Activated T-helper 17 cell treated with anti-CD3 and anti-CD28 coated beads, Interleukin-2, amount 50 U/mL, for 72 hours (primary cell): ENCODE measurements at regions not wholly inside any gene's neighbourhood (a gene's known extent, or its start where the extent isn't known, plus 50 kb on each side); places are given as distances from the start of the nearest gene placed in this dataset.
"Not testable (repeated sequence)": the region's sequence is repeated elsewhere in the genome, so short reads cannot be mapped to it uniquely, and the experiment has no call there.

Source experiments
- ATAC-seq: fragments of 150-1000 bp; cut with Tn5 transposase; replicated peaks from 2 replicates; pipeline ENCODE4 v1.10.0; 2021; ENCODE audit warnings: mild to moderate bottlenecking, moderate library complexity
- H3K27ac Mint-ChIP-seq: one replicate; pipeline ENCODE4 v1.8.0; 2022; ENCODE audit warnings: mixed read lengths
- H3K27me3 Mint-ChIP-seq: one replicate; pipeline ENCODE4 v1.8.0; 2022; ENCODE audit warnings: mixed read lengths
- H3K36me3 Mint-ChIP-seq: one replicate; pipeline ENCODE4 v1.8.0; 2022; ENCODE audit warnings: low read depth, mild to moderate bottlenecking, mixed read lengths
- H3K4me1 Mint-ChIP-seq: one replicate; pipeline ENCODE4 v1.8.0; 2022; ENCODE audit warnings: mixed read lengths
- H3K4me3 Mint-ChIP-seq: one replicate; pipeline ENCODE4 v1.8.0; 2022; ENCODE audit warnings: mild to moderate bottlenecking, mixed read lengths
- H3K9me3 Mint-ChIP-seq: one replicate; pipeline ENCODE4 v1.8.0; 2022; ENCODE audit warnings: mixed read lengths

DNA sequence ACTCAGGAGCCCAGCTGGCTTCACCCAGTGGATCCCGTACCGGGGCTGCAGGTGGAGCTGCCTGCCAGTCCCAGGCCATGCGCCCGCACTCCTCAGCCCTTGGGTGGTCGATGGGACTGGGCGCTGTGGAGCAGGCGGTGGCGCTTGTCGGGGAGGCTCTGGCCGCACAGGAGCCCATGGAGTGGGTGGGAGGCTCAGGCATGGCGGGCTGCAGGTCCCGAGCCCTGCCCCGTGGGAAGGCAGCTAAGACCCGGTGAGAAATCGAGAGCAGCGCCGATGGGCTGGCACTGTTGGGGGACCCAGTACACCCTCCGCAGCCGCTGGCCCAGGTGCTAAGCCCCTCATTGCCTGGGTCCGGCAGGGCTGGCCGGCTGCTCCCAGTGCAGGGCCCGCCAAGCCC, 1205.6 kb downstream of the DIAPH3 start:
- H3K36me3 Mint-ChIP-seq, H3K4me1 Mint-ChIP-seq, H3K9me3 Mint-ChIP-seq, H3K27ac Mint-ChIP-seq, H3K4me3 Mint-ChIP-seq, H3K27me3 Mint-ChIP-seq, ATAC-seq: not testable (repeated sequence)

DNA sequence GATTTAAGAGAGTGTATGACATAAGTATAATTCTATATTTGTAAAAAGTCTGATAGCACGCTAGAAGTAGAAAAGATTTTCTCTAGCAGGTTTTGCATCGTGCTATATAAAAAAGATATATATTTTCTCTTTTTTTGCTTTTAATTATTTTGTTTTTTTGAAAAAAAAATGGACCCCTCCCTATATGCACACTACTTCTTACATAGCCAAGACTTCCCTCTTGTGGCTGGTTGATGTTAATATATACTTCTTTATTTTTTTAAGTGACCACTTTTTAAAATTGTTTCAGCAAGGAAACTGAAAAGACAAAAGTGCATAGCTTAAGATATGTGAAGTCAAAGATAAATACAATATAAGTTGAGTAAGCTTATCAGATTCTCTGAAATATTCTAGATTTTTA, 1202.8 kb downstream of the DIAPH3 start:
- ATAC-seq, result no peak
- Mint-ChIP-seq H3K27ac (no peak overlapping the region), H3K4me3 (no peak overlapping the region), H3K9me3 (no peaks in the 10 kb centered on the region), H3K36me3 (no peaks in the 10 kb centered on the region), H3K4me1 (no peaks in the 10 kb centered on the region), H3K27me3 (no peaks in the 10 kb centered on the region)

DNA sequence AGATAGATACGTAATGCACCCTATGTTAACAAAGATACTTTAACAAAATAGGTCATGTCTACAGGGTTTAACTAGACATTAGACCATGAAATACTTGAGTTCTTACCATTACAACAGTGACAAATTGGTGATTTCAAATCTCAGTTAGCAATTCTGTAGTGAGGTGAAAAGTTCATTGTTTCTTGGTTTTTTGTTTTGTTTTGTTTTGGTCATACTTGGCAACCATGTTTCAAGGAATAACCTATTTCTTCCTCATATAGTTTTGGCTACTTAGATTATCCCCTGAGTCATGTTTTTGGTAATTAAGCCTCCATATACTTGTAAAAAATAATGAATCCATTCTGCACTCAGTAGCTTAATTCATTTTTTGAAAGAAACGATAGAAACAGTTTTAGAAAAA, 1200.4 kb downstream of the DIAPH3 start:
- no peak for ATAC-seq
- Mint-ChIP-seq H3K27me3 (no peaks in the 10 kb centered on the region), H3K4me1 (no peaks in the 10 kb centered on the region)

DNA sequence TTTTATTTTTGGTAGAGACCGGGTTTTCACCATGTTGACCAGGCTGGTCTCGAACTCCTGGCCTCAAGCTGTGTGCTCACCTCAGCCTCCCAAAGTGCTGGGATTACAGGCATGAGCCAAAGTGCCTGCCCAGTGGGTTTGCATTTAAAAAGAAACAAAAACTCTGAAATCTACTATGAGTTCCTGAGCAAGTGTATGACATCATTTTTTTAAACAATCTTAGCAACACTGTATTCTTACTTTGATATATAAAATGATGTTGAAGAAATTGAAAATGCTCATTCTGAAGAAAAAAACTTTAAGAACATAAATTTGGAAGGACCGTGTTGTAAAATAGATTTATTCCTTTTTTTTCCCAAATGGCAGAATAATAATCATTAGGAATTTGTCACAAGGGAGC, 1199.7 kb downstream of the DIAPH3 start:
- peaks cover 3% of the 10 kb centered on the region for H3K9me3 Mint-ChIP-seq
- H3K27ac Mint-ChIP-seq, result no peak overlapping the region
- H3K4me3 Mint-ChIP-seq, result no peak overlapping the region

More for the DNA sequence above, 1200.4 kb downstream of the DIAPH3 start:
- Mint-ChIP-seq H3K9me3 (peaks cover 2% of the 10 kb centered on the region), H3K4me3 (no peak overlapping the region), H3K27ac (no peak overlapping the region), H3K36me3 (no peaks in the 10 kb centered on the region)

DNA sequence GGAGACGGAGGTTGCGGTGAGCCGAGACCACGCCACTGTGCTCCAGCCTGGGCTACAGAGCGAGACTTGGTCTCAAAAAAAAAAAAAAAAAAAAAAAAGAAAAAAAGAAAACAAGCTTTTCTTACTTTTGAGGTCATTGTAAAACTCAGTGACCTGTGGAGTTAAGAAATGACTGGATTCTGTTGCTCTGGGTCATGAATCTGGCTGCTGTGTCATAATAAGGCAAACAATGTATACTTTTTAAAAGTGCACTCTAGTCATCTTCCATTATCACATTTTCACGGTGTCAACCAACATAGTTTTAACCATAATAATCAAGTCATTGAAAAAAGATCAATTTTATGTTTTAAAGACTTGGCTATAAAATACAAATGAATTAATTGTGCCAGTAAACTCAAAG, 1186.6 kb downstream of the DIAPH3 start:
- Mint-ChIP-seq H3K27ac (no peak overlapping the region), H3K36me3 (no peaks in the 10 kb centered on the region), H3K9me3 (no peaks in the 10 kb centered on the region), H3K4me3 (no peak overlapping the region), H3K27me3 (no peaks in the 10 kb centered on the region), H3K4me1 (no peaks in the 10 kb centered on the region)
- ATAC-seq, result no peak

More for the DNA sequence above, 1199.7 kb downstream of the DIAPH3 start:
- Mint-ChIP-seq H3K27me3 (no peaks in the 10 kb centered on the region), H3K36me3 (no peaks in the 10 kb centered on the region), H3K4me1 (no peaks in the 10 kb centered on the region)
- no peak for ATAC-seq

DNA sequence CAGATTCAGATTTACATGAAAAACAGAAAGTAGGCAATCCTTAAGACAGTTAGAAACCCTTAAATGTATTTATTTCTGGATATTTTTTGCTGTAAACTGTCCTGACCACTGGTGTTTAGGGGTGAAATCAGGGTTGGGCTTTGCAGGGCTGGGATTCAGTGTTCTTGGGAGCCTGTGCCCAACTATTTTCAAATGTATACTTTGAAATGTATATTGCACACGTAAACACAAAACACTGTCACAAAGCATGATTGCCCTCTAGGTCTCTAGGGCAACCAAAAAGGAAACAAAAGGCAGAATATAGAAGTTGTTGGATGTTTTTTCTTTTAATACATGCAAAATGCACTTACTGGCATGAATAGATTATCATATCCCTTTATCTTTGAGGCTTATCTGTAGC, 1185.4 kb downstream of the DIAPH3 start:
- peaks cover 10% of the 10 kb centered on the region for H3K9me3 Mint-ChIP-seq
- no peak overlapping the region for H3K27ac Mint-ChIP-seq
- H3K4me1 Mint-ChIP-seq, result no peaks in the 10 kb centered on the region
- H3K27me3 Mint-ChIP-seq, result no peaks in the 10 kb centered on the region
- H3K36me3 Mint-ChIP-seq, result no peaks in the 10 kb centered on the region
- ATAC-seq, result no peak
- no peak overlapping the region for H3K4me3 Mint-ChIP-seq

DNA sequence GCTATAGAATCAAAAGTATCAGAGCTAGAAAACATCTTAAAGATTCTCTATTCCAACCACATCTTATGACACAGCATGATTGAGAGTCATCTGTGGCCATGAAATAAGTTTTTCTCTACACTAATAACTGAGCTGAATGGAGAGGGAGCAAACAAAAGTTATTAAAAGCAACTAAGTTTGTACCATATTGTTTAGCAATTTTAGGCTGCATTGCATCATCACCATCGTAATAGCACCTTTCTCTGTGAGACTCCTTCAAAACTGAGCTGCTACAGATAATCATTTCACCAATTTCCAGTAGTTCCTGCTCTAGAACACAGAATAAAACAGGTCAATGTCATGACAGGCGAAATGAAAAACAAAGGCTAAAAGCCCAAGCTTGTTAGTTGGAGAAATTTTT, 1183.9 kb downstream of the DIAPH3 start:
- no peak overlapping the region for H3K4me3 Mint-ChIP-seq
- ATAC-seq, result no peak
- no peak overlapping the region for H3K27ac Mint-ChIP-seq
- peaks cover 23% of the 10 kb centered on the region for H3K9me3 Mint-ChIP-seq
- no peaks in the 10 kb centered on the region for H3K4me1 Mint-ChIP-seq
- no peaks in the 10 kb centered on the region for H3K27me3 Mint-ChIP-seq
- H3K36me3 Mint-ChIP-seq, result no peaks in the 10 kb centered on the region

DNA sequence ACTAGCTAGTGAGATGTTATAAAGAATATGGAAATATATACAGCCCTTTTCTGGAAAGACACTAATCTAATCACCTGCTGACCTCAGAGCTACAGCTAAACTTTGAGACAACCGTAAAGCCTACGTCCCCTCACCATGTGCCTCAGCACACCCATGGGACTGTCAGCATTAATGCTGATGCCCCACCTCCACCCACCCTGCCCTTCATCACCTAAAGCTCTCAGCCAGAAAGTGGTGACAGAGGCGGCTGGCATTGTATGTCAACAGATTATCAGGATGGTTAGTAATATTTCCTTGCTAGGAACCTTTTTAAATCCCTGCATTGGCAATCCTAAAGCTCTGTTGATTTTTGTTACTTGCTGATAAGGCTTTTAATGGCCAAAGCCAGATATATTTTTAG, 1177.9 kb downstream of the DIAPH3 start:
- no peak for ATAC-seq
- peaks cover 38% of the 10 kb centered on the region for H3K9me3 Mint-ChIP-seq
- H3K4me1 Mint-ChIP-seq, result no peaks in the 10 kb centered on the region
- H3K4me3 Mint-ChIP-seq, result no peak overlapping the region
- no peaks in the 10 kb centered on the region for H3K27me3 Mint-ChIP-seq
- no peak overlapping the region for H3K27ac Mint-ChIP-seq
- H3K36me3 Mint-ChIP-seq, result no peaks in the 10 kb centered on the region

DNA sequence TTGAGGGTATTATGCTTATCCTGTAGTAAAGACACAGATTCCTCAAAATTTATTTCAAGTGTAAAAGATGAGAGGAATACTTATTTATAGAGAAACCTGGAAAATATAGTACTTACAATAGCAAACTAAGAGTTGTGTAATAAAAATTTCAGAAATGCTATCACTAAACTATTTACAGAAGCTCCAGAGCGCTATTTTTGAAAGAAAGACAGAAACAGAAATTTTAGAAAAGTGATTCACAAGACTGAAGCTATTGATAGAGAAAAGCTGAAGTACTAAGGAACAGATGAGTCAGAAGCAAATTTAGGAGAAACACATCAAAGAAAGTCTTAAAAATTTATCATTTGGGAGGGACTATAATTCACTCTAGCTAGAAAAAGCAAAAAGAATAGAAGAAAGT, 1174.2 kb downstream of the DIAPH3 start:
- Mint-ChIP-seq H3K4me3 (no peak overlapping the region), H3K27ac (no peak overlapping the region), H3K36me3 (no peaks in the 10 kb centered on the region), H3K27me3 (no peaks in the 10 kb centered on the region), H3K9me3 (peaks cover 17% of the 10 kb centered on the region), H3K4me1 (no peaks in the 10 kb centered on the region)
- ATAC-seq, result no peak

DNA sequence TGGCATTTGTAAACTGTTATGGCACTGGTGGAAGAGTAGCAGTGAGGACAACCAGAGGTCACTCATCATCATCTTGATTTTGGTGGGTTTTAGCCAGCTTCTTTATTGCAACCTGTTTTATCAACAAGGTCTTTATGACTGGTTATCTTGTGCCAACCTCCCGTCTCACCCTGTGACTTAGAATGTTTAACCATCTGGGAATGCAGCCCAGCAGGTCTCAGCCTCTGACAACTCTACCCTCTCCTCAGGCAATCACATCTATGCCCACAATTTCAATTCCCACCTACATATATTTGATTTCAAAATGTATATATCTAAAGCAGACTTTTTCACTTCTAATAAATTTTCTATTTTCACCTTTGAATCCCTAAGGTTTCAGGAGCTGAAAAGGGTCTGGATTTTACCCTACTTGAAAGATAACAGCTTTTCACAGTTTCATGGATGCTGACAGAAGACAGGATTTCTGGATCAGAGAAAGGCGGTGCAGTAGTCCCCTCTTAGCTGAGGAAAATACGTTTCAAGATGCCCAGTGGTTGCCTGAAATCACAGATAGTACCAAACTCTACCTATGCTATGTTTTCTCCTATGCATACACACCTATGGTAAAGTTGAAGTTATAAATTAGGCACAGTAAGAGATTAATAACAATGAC, 1171.8 kb downstream of the DIAPH3 start:
- Mint-ChIP-seq H3K27ac (no peak overlapping the region), H3K4me1 (no peaks in the 10 kb centered on the region), H3K4me3 (no peak overlapping the region), H3K9me3 (peaks cover 7% of the 10 kb centered on the region), H3K36me3 (no peaks in the 10 kb centered on the region), H3K27me3 (no peaks in the 10 kb centered on the region)
- ATAC-seq, result no peak

DNA sequence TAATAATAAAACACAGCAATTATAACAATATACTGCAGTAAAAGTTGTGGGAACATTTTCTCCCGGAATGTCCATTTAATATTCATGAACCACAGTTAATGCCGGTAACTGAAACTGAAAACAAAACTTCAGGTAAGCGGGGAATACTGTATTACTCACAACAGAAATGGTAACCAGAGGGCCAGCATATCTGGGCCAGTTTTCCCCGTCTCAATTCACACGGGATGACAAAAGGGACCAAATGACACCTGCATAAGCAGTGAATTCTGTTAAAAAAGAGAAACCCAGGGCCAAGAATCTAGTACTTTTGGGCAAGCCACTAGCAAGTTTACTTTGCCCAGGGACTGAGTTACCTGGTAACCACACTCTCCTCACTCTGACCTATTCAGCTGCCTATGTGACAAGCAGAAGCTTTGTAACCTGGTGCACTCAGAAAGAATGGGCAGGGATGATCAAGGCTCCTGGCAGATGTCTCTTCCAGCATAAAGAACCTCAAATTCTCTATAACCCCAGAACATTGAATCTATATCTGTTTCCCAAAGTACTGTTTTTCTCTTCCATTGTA, 1171.2 kb downstream of the DIAPH3 start:
- no peak overlapping the region for H3K4me3 Mint-ChIP-seq
- peaks cover 3% of the 10 kb centered on the region for H3K9me3 Mint-ChIP-seq
- no peaks in the 10 kb centered on the region for H3K4me1 Mint-ChIP-seq
- H3K27ac Mint-ChIP-seq, result no peak overlapping the region
- no peaks in the 10 kb centered on the region for H3K36me3 Mint-ChIP-seq
- ATAC-seq, result no peak
- H3K27me3 Mint-ChIP-seq, result no peaks in the 10 kb centered on the region

DNA sequence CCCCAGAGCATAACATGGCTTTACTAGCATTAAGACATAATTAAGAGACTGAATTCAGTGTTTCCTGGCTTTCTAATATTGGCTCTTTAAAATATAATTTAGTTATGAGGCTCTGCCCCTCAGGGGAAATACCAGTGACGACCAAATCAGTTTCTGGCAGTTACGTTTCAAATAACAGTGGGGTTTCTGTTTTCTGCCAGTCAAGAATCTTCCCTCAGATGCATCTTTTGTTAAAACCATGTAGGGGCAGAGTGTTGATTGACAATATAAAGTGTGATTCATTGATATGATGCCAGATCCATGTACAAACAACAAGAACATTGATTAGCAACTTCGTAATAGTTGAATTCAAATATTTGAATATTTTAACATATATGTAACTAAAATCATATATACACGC, 1169.7 kb downstream of the DIAPH3 start:
- Mint-ChIP-seq H3K4me3 (no peak overlapping the region), H3K27ac (no peak overlapping the region), H3K36me3 (no peaks in the 10 kb centered on the region), H3K9me3 (no peaks in the 10 kb centered on the region), H3K27me3 (no peaks in the 10 kb centered on the region), H3K4me1 (no peaks in the 10 kb centered on the region)
- ATAC-seq, result no peak

DNA sequence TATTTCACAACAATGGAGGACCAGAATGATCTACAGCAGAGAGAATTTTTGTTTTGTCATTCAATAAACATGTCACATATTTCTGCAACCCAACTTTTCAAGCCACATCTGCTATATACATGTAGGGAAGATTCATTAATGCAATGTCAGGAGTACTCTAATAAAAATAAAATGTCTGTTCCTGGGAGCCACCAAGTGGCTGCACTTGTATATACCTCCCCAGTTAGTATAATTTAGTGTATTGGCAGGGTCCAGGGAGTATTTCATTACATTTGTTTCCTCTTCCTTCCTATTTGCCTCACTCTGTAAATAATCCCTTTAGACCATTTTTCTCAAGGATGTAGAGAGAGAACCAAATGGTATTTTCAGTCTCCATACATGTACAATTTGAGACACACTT, 1169.0 kb downstream of the DIAPH3 start:
- H3K4me1 Mint-ChIP-seq, result no peaks in the 10 kb centered on the region
- no peak overlapping the region for H3K4me3 Mint-ChIP-seq
- no peaks in the 10 kb centered on the region for H3K27me3 Mint-ChIP-seq
- no peak for ATAC-seq
- H3K36me3 Mint-ChIP-seq, result no peaks in the 10 kb centered on the region
- H3K9me3 Mint-ChIP-seq, result no peaks in the 10 kb centered on the region
- H3K27ac Mint-ChIP-seq, result no peak overlapping the region

DNA sequence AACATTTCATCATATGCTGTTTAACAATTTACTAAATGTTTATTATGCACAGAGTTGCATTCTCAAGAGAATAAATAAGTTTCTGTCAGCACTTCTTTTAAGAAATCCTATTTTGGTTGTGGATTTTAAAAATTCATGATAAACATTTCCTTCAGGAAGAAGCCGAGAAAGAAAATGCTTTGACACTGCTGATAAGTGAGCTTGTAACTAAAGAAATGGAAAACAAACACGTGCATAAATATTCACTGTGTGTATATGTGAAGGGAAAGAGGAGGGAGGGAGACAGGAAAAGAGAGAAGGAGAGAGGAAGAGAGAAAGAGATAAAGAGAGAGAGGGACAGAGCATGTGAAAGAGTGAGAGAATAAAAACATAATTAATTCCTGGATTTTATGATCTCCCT, 1165.0 kb downstream of the DIAPH3 start:
- Mint-ChIP-seq H3K4me3 (no peak overlapping the region), H3K4me1 (no peaks in the 10 kb centered on the region), H3K27me3 (no peaks in the 10 kb centered on the region), H3K36me3 (no peaks in the 10 kb centered on the region), H3K27ac (no peak overlapping the region), H3K9me3 (peaks cover 6% of the 10 kb centered on the region)
- no peak for ATAC-seq

DNA sequence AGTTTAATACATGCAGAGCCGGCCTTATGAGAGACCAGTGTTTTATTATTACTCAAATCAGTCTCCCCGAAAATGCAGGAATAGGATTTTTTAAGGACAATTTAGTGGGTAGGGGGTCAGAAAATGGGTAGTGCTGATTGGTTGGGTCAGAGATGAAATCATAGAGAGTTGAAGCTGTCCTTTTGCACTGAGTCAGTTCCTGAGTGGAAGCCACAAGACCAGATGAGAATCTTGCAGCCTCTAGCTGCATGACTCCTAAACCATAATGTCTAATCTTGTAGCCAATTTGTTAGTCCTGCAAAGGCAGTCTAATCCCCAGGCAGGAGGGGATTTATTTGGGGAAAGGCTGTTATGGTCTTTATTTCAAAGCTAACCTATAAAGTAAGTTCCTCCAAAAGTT, 1163.9 kb downstream of the DIAPH3 start:
- Mint-ChIP-seq H3K9me3 (peaks cover 6% of the 10 kb centered on the region), H3K4me3 (no peak overlapping the region), H3K36me3 (no peaks in the 10 kb centered on the region), H3K4me1 (no peaks in the 10 kb centered on the region), H3K27me3 (no peaks in the 10 kb centered on the region), H3K27ac (no peak overlapping the region)
- ATAC-seq, result no peak

DNA sequence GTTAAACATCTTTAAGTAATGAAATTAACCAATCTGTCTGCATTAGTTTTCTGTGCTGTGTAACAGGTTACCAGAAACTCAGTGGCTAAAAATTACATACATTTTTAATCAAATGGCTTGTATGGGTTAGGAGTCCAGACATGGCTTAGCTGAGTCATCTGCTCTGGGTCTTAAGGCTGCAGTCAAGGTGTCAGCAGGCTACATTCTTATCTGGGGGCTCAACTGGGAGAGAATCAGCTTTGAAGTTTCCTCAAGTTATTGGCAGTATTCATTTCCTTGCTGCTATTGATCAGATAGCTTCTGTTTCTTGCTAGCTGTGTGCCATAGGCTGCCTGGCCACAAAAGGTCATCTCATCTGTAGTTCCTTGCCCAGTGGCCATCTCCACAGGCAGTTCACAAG, 1163.0 kb downstream of the DIAPH3 start:
- Mint-ChIP-seq H3K36me3 (no peaks in the 10 kb centered on the region), H3K27me3 (no peaks in the 10 kb centered on the region), H3K4me3 (no peak overlapping the region), H3K9me3 (peaks cover 6% of the 10 kb centered on the region), H3K4me1 (no peaks in the 10 kb centered on the region), H3K27ac (no peak overlapping the region)
- ATAC-seq, result no peak
